H9 (cell line): ENCODE measurements at regions not wholly inside any gene's neighbourhood (a gene's known extent, or its start where the extent isn't known, plus 50 kb on each side); places are given as distances from the start of the nearest gene placed in this dataset.

Experiments used
- DNase-seq: peaks from one replicate; pipeline ENCODE4 v3.0.0-alpha.2; 2017
- H2AFZ ChIP-seq: one replicate; pipeline ENCODE4 v1.6.1; 2013; ENCODE audit warnings: mild to moderate bottlenecking, low read length, control low read depth, moderate library complexity
- H2AK5ac ChIP-seq: 2 replicates; pipeline ENCODE4 v1.6.1; 2013; ENCODE audit warnings: low read length, control low read depth, mixed read lengths; ENCODE audit not compliant: insufficient read length
- H2BK120ac ChIP-seq: one replicate; pipeline ENCODE4 v1.6.1; 2013; ENCODE audit warnings: low read depth, mild to moderate bottlenecking, low read length, control low read depth, inconsistent platforms; ENCODE audit not compliant: poor library complexity, severe bottlenecking
- H2BK12ac ChIP-seq: 2 replicates; pipeline ENCODE4 v1.6.1; 2013; ENCODE audit warnings: low read length, control low read depth, mixed read lengths, low read depth; ENCODE audit not compliant: insufficient read length
- H2BK15ac ChIP-seq: 2 replicates; pipeline ENCODE4 v1.6.1; 2013; ENCODE audit warnings: low read depth, low read length, control low read depth
- H2BK20ac ChIP-seq: one replicate; pipeline ENCODE4 v1.6.1; 2013; ENCODE audit warnings: low read depth, mild to moderate bottlenecking, low read length, control low read depth, inconsistent platforms; ENCODE audit not compliant: poor library complexity, severe bottlenecking
- H2BK5ac ChIP-seq: 2 replicates; pipeline ENCODE4 v1.6.1; 2013; ENCODE audit warnings: low read length, control low read depth, mixed read lengths; ENCODE audit not compliant: insufficient read length
- H3K14ac ChIP-seq: 2 replicates; pipeline ENCODE4 v1.6.1; 2013; ENCODE audit warnings: low read length, control low read depth; ENCODE audit not compliant: insufficient read depth
- H3K18ac ChIP-seq: 2 replicates; pipeline ENCODE4 v1.6.1; 2013; ENCODE audit warnings: low read depth, mild to moderate bottlenecking, mixed read lengths, low read length, control low read depth; ENCODE audit not compliant: insufficient read length
- H3K23ac ChIP-seq: 2 replicates; pipeline ENCODE4 v1.6.1; 2013; ENCODE audit warnings: low read length, control low read depth, mixed read lengths, low read depth; ENCODE audit not compliant: insufficient read length
- H3K23me2 ChIP-seq: 2 replicates; pipeline ENCODE4 v1.6.1; 2013; ENCODE audit warnings: low read depth, mild to moderate bottlenecking, mixed read lengths, low read length, control low read depth; ENCODE audit not compliant: insufficient read length, poor library complexity, severe bottlenecking
- H3K27ac ChIP-seq: 2 replicates; pipeline ENCODE4 v1.5.1; 2013; ENCODE audit warnings: low read length, control low read depth, mixed read lengths, low read depth; ENCODE audit not compliant: insufficient read length
- H3K27me3 ChIP-seq: 2 replicates; pipeline ENCODE4 v1.6.1; 2013; ENCODE audit warnings: low read length, control low read depth, inconsistent platforms; ENCODE audit not compliant: insufficient read depth
- H3K4ac ChIP-seq: 2 replicates; pipeline ENCODE4 v1.6.1; 2013; ENCODE audit warnings: low read depth, mild to moderate bottlenecking, control low read depth, inconsistent platforms, low read length, moderate library complexity
- H3K4me1 ChIP-seq: 2 replicates; pipeline ENCODE4 v1.6.1; 2013; ENCODE audit warnings: low read length, control low read depth, inconsistent platforms; ENCODE audit not compliant: insufficient read depth
- H3K4me2 ChIP-seq: 2 replicates; pipeline ENCODE4 v1.6.1; 2013; ENCODE audit warnings: low read length, control low read depth, mixed read lengths; ENCODE audit not compliant: insufficient read length, insufficient read depth
- H3K56ac ChIP-seq: 2 replicates; pipeline ENCODE4 v1.6.1; 2013; ENCODE audit warnings: low read depth, mild to moderate bottlenecking, mixed read lengths, low read length, control low read depth; ENCODE audit not compliant: insufficient read length
- H3K79me1 ChIP-seq: 2 replicates; pipeline ENCODE4 v1.6.1; 2013; ENCODE audit warnings: low read depth, mild to moderate bottlenecking, moderate library complexity, low read length, control low read depth, inconsistent platforms; ENCODE audit not compliant: insufficient read depth, poor library complexity, severe bottlenecking
- H3K79me2 ChIP-seq: 2 replicates; pipeline ENCODE4 v1.6.1; 2013; ENCODE audit warnings: low read length, control low read depth, inconsistent platforms; ENCODE audit not compliant: insufficient read depth
- H3K9ac ChIP-seq: 2 replicates; pipeline ENCODE4 v1.6.1; 2013; ENCODE audit warnings: low read length, control low read depth, mixed read lengths; ENCODE audit not compliant: insufficient read length; ENCODE audit errors: extremely low read depth
- H3K9me3 ChIP-seq: one replicate; pipeline ENCODE4 v1.6.1; 2013; ENCODE audit warnings: low read depth, low read length, inconsistent platforms; ENCODE audit not compliant: control insufficient read depth
- H3T11ph ChIP-seq: one replicate; pipeline ENCODE4 v1.6.1; 2013; ENCODE audit warnings: mild to moderate bottlenecking, low read length, control low read depth, inconsistent platforms
- H4K20me1 ChIP-seq: one replicate; pipeline ENCODE4 v1.6.1; 2013; ENCODE audit not compliant: control insufficient read depth, insufficient read length, insufficient read depth
- H4K5ac ChIP-seq: 2 replicates; pipeline ENCODE4 v1.6.1; 2013; ENCODE audit warnings: low read depth, mild to moderate bottlenecking, mixed read lengths, low read length, control low read depth; ENCODE audit not compliant: insufficient read length
- H4K8ac ChIP-seq: replicated peaks from 2 replicates; pipeline ENCODE4 v1.6.1; 2013; ENCODE audit warnings: low read length, control low read depth, mixed read lengths, low read depth; ENCODE audit not compliant: insufficient read length
- H4K91ac ChIP-seq: 2 replicates; pipeline ENCODE4 v1.6.1; 2013; ENCODE audit warnings: low read depth, mild to moderate bottlenecking, moderate library complexity, mixed read lengths, low read length, control low read depth; ENCODE audit not compliant: insufficient read length
- H3K27ac Mint-ChIP-seq, 3 experiments: 2 replicates in 2 of 3; 3 replicates in 1 of 3; pipeline ENCODE4 v1.8.0; 2020 to 2021; ENCODE audit warnings: mixed read lengths in 3 of 3, mild to moderate bottlenecking in 1 of 3, moderate library complexity in 1 of 3
- H3K27me3 Mint-ChIP-seq: 2 replicates; pipeline ENCODE4 v1.8.0; 2021; ENCODE audit warnings: low read depth, mild to moderate bottlenecking, moderate library complexity, mixed read lengths
- H3K36me3 Mint-ChIP-seq, 3 experiments: 2 replicates in 2 of 3; 3 replicates in 1 of 3; pipeline ENCODE4 v1.8.0; 2020 to 2021; ENCODE audit warnings: low read depth in 3 of 3, mixed read lengths in 3 of 3; ENCODE audit not compliant: insufficient read depth in 1 of 3
- H3K4me1 Mint-ChIP-seq, 2 experiments: 2 replicates each; pipeline ENCODE4 v1.8.0; 2020; ENCODE audit warnings: mixed read lengths in 2 of 2
- H3K4me3 Mint-ChIP-seq, 2 experiments: 2 replicates in 1 of 2; 3 replicates in 1 of 2; pipeline ENCODE4 v1.8.0; 2020 to 2021; ENCODE audit warnings: mild to moderate bottlenecking in 2 of 2, mixed read lengths in 2 of 2, moderate library complexity in 1 of 2
- H3K9me3 Mint-ChIP-seq, 2 experiments: 2 replicates in 1 of 2; 3 replicates in 1 of 2; pipeline ENCODE4 v1.8.0; 2020; ENCODE audit warnings: mild to moderate bottlenecking in 2 of 2, mixed read lengths in 2 of 2, moderate library complexity in 1 of 2
- WGBS: extraction: QIAGEN DNeasy Blood & Tissue Kit; methylation state at CpG from one replicate; pipeline ENCODE4 v1.1.7; 2013; ENCODE audit warnings: missing lambda C conversion rate, low lambda C conversion rate, mixed read lengths; ENCODE audit not compliant: insufficient read length; ENCODE audit errors: extremely low coverage; 5-methylcytosine and 5-hydroxymethylcytosine counted together
- TF ChIP-seq, protein P1 (sequence below): fragments of 200-600 bp; sonication (generic); conservative IDR thresholded peaks from 3 replicates; pipeline ENCODE4 v1.8.0; 2021; ENCODE audit warnings: antibody characterized with exemption, mild to moderate bottlenecking

DNA sequence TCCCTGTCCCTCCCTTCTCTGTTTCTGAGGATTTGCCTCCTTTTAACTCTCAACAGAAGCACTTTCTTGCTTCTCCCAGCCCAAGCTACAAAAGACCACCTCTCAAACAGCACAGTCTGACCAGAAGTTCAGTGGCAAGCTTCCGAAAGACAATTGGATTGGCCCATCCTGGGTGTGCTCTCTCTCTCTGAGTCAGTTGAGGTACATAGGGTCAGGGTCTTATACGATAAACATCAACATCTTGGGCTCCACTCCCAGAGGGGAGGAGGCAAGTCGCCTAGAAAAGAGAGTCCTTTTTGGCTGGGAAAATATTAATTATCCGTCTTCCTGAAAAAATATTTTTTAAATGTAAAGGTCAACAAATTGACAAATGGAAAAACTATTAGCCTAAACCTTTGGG is 155.8 kb downstream of the TMCO5A start:
- H2BK15ac ChIP-seq = no peak overlapping the region
- no peak overlapping the region for H3K56ac ChIP-seq
- H3K4me1 ChIP-seq = no peaks in the 10 kb centered on the region
- no peaks in the 10 kb centered on the region for H4K20me1 ChIP-seq
- no peaks in the 10 kb centered on the region for H3K36me3 Mint-ChIP-seq
- no peak overlapping the region for H3K27ac Mint-ChIP-seq
- H2AK5ac ChIP-seq = no peak overlapping the region
- H3K27ac ChIP-seq = no peak overlapping the region
- H3K23ac ChIP-seq = no peak overlapping the region
- H3T11ph ChIP-seq = no peak overlapping the region
- H4K8ac ChIP-seq = no peak overlapping the region
- H3K4me1 Mint-ChIP-seq = peaks cover 0 to 5% of the 10 kb centered on the region in 2 experiments; a peak in 1 of 4 replicates
- H4K5ac ChIP-seq = no peak overlapping the region
- H3K79me1 ChIP-seq = no peaks in the 10 kb centered on the region
- H3K4me3 Mint-ChIP-seq = no peak overlapping the region
- no peaks in the 10 kb centered on the region for H3K9me3 Mint-ChIP-seq
- no peak overlapping the region for H2BK20ac ChIP-seq
- no peak overlapping the region for H4K91ac ChIP-seq
- no peak for DNase-seq
- no peak overlapping the region for H2AFZ ChIP-seq
- no peaks in the 10 kb centered on the region for H3K27me3 ChIP-seq
- H3K23me2 ChIP-seq = no peaks in the 10 kb centered on the region
- no peak overlapping the region for H3K14ac ChIP-seq
- no peak overlapping the region for H3K9ac ChIP-seq
- H3K4me2 ChIP-seq = no peak overlapping the region
- H3K79me2 ChIP-seq = no peaks in the 10 kb centered on the region
- no peak overlapping the region for H3K4ac ChIP-seq
- no peak overlapping the region for H2BK12ac ChIP-seq
- no peaks in the 10 kb centered on the region; the same call in 1 of the 2 replicates for H3K27me3 Mint-ChIP-seq
- no peaks in the 10 kb centered on the region for H3K9me3 ChIP-seq
- WGBS = no CpG with 5 or more reads among the region's 4 CpGs
- no peak overlapping the region for H3K18ac ChIP-seq
- TF ChIP-seq, protein P1, sequence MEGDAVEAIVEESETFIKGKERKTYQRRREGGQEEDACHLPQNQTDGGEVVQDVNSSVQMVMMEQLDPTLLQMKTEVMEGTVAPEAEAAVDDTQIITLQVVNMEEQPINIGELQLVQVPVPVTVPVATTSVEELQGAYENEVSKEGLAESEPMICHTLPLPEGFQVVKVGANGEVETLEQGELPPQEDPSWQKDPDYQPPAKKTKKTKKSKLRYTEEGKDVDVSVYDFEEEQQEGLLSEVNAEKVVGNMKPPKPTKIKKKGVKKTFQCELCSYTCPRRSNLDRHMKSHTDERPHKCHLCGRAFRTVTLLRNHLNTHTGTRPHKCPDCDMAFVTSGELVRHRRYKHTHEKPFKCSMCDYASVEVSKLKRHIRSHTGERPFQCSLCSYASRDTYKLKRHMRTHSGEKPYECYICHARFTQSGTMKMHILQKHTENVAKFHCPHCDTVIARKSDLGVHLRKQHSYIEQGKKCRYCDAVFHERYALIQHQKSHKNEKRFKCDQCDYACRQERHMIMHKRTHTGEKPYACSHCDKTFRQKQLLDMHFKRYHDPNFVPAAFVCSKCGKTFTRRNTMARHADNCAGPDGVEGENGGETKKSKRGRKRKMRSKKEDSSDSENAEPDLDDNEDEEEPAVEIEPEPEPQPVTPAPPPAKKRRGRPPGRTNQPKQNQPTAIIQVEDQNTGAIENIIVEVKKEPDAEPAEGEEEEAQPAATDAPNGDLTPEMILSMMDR = no peak
- H2BK5ac ChIP-seq = no peak overlapping the region
- H2BK120ac ChIP-seq = no peak overlapping the region
